ENCODE measurements at regions not wholly inside any gene's neighbourhood (a gene's known extent, or its start where the extent isn't known, plus 50 kb on each side); places are given as distances from the start of the nearest gene placed in this dataset.
"Not testable (repeated sequence)": the region's sequence is repeated elsewhere in the genome, so short reads cannot be mapped to it uniquely, and the experiment has no call there.

- ChIA-PET POLR2A (ENCODE audit: low non-redundant PET) (no interaction called here), CTCF (no interaction called here)
- no peak overlapping the region for H3K27ac ChIP-seq
- no peak for TF ChIP-seq CTCF (conservative IDR thresholded peaks at IDR 0.05; ENCODE audit: low read depth)
- DNase-seq (ENCODE audit: low spot score) = no peak
Observed at GRCh38 chr21:30033441-30033840, 93.6 kb upstream of the GRIK1 start.

- no peak overlapping the region for H3K27ac ChIP-seq
- no peak for TF ChIP-seq CTCF (conservative IDR thresholded peaks at IDR 0.05; ENCODE audit: low read depth)
- ChIA-PET POLR2A (ENCODE audit: low non-redundant PET) (no interaction called here), CTCF (no interaction called here)
- DNase-seq (ENCODE audit: low spot score) = no peak
Observed at GRCh38 chr21:30030416-30030815, 90.6 kb upstream of the GRIK1 start.

GRCh38 chr21:30028537-30028936 lies 88.7 kb upstream of the GRIK1 start:
- no peak for DNase-seq (ENCODE audit: low spot score)
- POLR2A ChIA-PET (ENCODE audit: low non-redundant PET) = no interaction called here
- CTCF ChIA-PET = interaction anchor here (0.6 to 0.7 kb wide), 2 partner anchors 15 to 1755 kb away, joined by 3 read pairs; no protein-coding TSS in a partner anchor
- H3K27ac ChIP-seq = no peak overlapping the region
- TF ChIP-seq CTCF (conservative IDR thresholded peaks at IDR 0.05; ENCODE audit: low read depth) = no peak

- TF ChIP-seq CTCF (conservative IDR thresholded peaks at IDR 0.05; ENCODE audit: low read depth) = no peak
- ChIA-PET POLR2A (ENCODE audit: low non-redundant PET) (no interaction called here), CTCF (interaction anchor here (0.6 to 0.7 kb wide), 3 partner anchors 16 to 1754 kb away, joined by 3 read pairs; no protein-coding TSS in a partner anchor)
- no peak for DNase-seq (ENCODE audit: low spot score)
- H3K27ac ChIP-seq = no peak overlapping the region
Observed at GRCh38 chr21:30027986-30028385, 88.2 kb upstream of the GRIK1 start.

- POLR2A ChIA-PET (ENCODE audit: low non-redundant PET); H3K27ac ChIP-seq; DNase-seq (ENCODE audit: low spot score); CTCF ChIA-PET: not testable (repeated sequence)
Observed at GRCh38 chr21:30023056-30023455, 83.3 kb upstream of the GRIK1 start.

- POLR2A ChIA-PET (ENCODE audit: low non-redundant PET) = no interaction called here
- TF ChIP-seq CTCF (conservative IDR thresholded peaks at IDR 0.05; ENCODE audit: low read depth) = no peak
- CTCF ChIA-PET = interaction anchor here (0.7 kb wide), 1 partner anchor 69 kb away, joined by 3 read pairs; no protein-coding TSS in a partner anchor
- no peak overlapping the region for H3K27ac ChIP-seq
- no peak for DNase-seq (ENCODE audit: low spot score)
Observed at GRCh38 chr21:30014886-30015285, 75.1 kb upstream of the GRIK1 start.

GRCh38 chr21:29991624-29992023 lies 51.8 kb upstream of the GRIK1 start:
- DNase-seq (ENCODE audit: low spot score) = no peak
- CTCF ChIA-PET = no interaction called here
- H3K27ac ChIP-seq = no peak overlapping the region
- POLR2A ChIA-PET (ENCODE audit: low non-redundant PET) = no interaction called here
- TF ChIP-seq CTCF (conservative IDR thresholded peaks at IDR 0.05; ENCODE audit: low read depth) = no peak

Measured in RWPE1 (cell line).